HG02678 (cell line): ENCODE measurements at regions not wholly inside any gene's neighbourhood (a gene's known extent, or its start where the extent isn't known, plus 50 kb on each side); places are given as distances from the start of the nearest gene placed in this dataset.
"Not testable (repeated sequence)": the region's sequence is repeated elsewhere in the genome, so short reads cannot be mapped to it uniquely, and the experiment has no call there.

ENCODE experiments used
- ATAC-seq: cut with Tn5 transposase; IDR thresholded peaks from one replicate; pipeline ENCODE4 v1.9.1; 2021; ENCODE audit warnings: mild to moderate bottlenecking, moderate library complexity; ENCODE audit not compliant: unreplicated experiment

- no peak for ATAC-seq
These were observed 448.2 kb downstream of the PCDH10 start for GRCh38 chr4:133597251-133597650.

- ATAC-seq = no peak
These were observed 447.4 kb downstream of the PCDH10 start for GRCh38 chr4:133596459-133596858.

DNA sequence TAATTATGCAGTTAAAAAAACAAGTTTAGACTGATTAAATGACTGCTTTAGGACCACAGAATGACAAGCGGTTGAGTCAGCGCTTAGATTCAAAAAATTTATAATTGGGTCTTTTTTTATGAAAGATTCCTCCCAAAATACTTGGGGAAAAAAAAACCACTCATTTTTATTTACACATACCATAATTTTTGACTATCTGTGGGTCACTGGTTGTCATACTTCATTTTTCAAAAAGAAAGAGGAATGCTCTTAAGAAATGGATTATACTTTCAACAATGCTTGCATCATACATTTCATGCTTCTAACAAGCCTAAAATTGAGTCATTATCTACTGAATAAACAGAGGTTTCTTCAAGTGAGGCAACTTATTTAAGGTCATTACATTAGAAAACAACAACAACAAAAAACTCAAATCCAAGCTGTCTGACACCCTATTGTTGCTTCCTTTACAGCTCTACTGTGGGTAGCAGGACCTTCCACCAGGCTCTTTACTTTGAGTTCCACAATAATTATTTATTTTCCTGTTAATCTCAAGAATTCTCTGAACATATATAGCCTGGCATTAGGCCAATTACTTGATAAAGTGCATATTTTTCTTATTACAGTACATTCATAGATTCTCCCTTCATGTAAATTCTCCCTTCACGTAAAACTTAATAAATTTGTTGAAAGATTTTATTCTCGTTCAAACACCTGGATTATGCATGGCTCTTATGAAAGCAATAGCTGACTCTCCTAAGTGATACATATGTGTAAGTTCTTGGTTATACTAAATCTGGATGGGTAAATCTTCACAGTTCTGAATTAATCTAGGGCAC lies 445.5 kb downstream of the PCDH10 start:
- ATAC-seq = no peak

- ATAC-seq = no peak
These were observed 444.7 kb downstream of the PCDH10 start for GRCh38 chr4:133593764-133594163.

GRCh38 chr4:133592591-133592990 lies 443.5 kb downstream of the PCDH10 start:
- no peak for ATAC-seq

DNA sequence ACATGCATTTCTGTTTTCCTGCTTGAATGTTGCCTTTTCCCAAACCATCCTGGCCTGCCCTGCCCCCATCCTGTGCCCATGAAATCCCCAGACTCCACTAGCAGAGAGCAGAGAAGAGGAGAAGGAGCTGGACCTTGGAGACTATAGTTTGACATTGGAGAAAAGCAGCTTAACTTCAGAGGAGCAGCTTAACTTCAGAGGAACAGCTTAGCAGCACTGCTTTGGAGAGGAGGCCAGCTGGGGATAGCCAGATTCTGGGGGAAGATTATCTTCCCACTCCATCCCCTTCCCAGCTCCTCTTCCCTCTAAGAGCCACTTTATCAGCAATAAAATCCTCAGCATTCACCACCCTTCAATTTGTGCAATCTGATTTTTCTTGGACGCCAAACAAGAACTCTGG lies 443.0 kb downstream of the PCDH10 start:
- no peak for ATAC-seq

DNA sequence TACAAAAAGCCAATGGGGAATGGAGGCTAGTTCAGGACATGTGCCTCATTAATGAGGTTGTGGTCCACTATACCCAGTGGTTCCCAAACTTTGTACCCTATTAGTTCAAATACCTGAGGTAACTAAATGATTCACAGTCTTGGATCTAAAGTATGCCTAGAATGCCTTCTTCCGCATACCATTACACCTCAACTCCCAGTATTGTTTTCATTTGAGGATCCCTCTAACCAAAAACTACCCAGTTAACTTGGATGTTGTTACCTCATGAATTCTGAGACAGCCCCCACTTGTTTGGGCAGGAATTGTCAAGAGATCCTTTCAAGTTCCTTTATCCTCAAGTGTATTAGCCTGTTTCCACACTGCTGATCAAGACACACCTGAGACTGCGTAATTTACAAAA lies 439.2 kb downstream of the PCDH10 start:
- no peak for ATAC-seq

DNA sequence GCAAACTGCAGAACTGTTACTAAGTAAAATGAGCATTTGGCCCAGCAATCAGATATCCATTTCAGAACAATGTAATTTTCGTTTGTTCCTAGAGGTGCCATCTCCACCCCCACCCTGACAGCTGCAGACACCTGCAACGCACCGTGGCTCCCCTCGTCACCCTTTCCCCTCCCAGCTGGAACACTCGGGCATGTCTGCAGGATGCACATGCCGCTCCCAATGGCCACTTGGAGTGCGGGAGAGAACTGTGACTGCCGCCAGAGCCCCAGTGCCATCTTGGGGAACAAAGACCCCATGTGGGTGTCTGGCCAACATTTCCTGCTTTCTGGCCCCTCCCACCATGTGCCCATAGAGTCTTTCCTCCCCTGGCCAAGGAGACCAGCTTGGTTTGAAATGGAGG lies 436.2 kb downstream of the PCDH10 start:
- no peak for ATAC-seq

DNA sequence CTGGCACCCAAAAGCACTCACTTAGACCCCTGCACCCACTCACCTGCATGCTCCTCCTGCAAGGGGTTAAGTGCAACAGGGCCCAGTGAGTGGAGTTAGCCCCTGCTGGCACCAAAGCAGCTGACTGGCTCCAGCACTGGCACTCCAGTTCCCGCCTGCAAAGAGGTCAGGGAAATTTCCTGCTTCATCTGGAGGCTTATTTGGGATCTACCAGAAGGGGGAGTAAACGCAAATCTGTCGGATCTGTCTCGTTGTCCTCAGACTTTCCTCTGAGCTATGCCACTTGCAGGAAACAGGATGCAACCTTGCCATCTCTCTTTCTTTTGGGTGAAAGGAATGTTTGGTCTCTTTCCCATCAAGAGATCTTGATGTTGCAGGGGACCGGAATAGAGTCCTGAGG lies 435.6 kb downstream of the PCDH10 start:
- ATAC-seq = no peak

GRCh38 chr4:133581996-133582619 lies 433.0 kb downstream of the PCDH10 start:
- no peak for ATAC-seq

GRCh38 chr4:133574248-133574647 lies 425.2 kb downstream of the PCDH10 start:
- ATAC-seq = no peak

DNA sequence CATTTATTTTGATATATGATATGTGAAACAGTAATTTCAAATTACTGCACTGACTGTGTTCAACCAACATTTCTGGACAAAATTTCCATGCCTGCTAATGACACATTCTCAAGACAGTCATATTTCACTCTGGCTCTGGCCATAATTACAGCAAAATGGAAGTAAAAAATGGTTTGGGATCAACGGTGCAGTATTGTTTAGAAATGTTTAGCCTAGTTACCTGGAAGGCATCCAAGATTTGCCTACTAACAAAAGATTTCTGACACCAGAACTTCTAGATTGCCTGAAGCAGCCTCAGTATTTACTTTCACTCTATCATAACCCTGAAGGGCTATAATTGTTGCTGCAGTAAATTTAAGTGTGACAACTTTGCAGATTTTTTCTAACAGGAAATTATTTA lies 416.3 kb downstream of the PCDH10 start:
- ATAC-seq = no peak

- no peak for ATAC-seq
These were observed 410.9 kb downstream of the PCDH10 start for GRCh38 chr4:133559987-133560386.

- ATAC-seq = no peak
These were observed 406.6 kb downstream of the PCDH10 start for GRCh38 chr4:133555671-133556070.

GRCh38 chr4:133550436-133550835 lies 401.3 kb downstream of the PCDH10 start:
- ATAC-seq = no peak

DNA sequence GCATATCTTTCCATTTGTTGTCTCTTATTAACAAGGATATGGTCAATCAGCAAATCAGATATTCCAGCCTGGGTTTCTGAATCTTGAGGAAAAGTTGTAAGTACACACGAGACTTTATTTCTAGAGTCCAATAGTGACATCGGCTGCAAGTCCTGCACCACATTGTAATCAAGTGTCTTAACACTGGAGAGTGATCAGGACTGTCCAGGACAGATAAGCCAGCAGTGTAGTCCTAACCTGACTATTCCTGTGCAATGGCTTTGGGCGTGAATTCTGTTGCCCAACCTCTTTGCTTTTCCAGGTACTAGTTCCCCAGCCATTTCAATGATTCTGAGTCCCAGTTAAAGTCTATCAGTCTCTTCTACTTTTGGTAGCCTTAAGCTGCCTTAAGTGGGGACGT lies 395.0 kb downstream of the PCDH10 start:
- no peak for ATAC-seq

GRCh38 chr4:133537780-133538281 lies 388.7 kb downstream of the PCDH10 start:
- no peak for ATAC-seq

DNA sequence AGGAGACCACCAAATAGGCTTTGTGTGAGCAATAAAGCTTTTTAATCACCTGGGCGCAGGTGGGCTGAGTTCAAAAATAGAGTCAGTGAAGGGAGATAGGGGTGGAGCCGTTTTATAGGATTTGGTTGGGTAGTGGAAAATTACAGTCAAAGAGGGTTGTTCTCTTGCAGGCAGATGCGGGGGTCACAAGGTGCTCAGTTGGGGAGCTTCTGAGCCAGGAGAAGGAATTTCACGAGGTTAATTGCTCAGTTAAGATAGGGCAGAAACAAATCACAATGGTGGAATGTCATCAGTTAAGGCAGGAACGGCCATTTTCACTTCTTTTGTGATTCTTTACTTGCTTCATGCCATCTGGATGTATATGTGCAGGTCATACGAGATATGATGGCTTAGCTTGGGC lies 385.1 kb downstream of the PCDH10 start:
- not testable (repeated sequence) for ATAC-seq

- no peak for ATAC-seq
These were observed 375.3 kb downstream of the PCDH10 start for GRCh38 chr4:133524369-133524768.

- no peak for ATAC-seq
These were observed 364.8 kb downstream of the PCDH10 start for GRCh38 chr4:133513901-133514300.

DNA sequence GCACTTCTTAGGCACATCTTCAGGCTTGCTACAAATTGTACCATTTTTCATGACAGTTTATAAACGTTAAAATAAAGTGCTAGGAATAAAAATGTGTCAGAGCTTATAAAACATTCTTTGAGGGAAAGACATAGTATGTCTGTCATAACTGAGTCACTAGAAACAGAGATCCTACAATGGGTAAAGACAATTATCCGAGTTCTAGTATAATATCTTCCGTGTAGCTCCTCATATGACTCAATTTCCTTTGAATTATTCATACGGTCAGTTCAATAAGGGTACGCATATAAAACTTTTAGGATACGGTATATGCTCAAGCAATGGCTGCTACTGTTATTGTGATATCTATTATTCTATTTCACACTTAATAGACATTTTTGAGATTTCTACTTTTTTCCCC lies 349.1 kb downstream of the PCDH10 start:
- no peak for ATAC-seq

DNA sequence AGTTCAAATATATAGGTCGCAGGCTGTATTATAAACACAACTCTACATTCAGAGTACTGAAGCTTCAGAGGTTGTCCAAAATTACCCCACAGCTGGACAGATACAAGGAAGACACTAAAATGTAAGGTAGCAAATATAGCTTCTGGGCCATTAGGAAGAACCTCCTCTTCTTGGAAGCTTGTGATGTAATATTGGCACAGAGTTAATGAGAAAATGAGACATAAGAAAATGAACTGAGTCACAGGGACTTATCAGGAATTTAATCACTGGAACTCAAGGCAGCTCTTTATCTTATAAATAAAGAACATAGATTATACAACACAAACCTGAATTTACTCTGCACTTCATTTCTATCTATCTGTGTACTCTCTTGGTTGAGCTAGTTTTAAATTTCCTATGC lies 344.7 kb downstream of the PCDH10 start:
- ATAC-seq = no peak
